GM12892 (cell line): ENCODE measurements at regions not wholly inside any gene's neighbourhood (a gene's known extent, or its start where the extent isn't known, plus 50 kb on each side); places are given as distances from the start of the nearest gene placed in this dataset.

Experiments used
- POLR2A ChIP-seq: IDR thresholded peaks from 2 replicates; pipeline ENCODE4 v1.6.1; 2011; ENCODE audit warnings: low read depth, low read length, control low read depth
- POLR2AphosphoS5 ChIP-seq: IDR thresholded peaks from 2 replicates; pipeline ENCODE4 v1.6.1; 2011; ENCODE audit warnings: low read depth, low read length, control low read depth
- TAF1 ChIP-seq: IDR thresholded peaks from 2 replicates; pipeline ENCODE4 v1.6.1; 2011; ENCODE audit warnings: low read depth, mild to moderate bottlenecking, control low read depth, low read length, borderline replicate concordance

- TF ChIP-seq TAF1 (no peak), POLR2A (no peak), POLR2AphosphoS5 (no peak)
Observed at GRCh38 chr11:26891501-26891900, 102.4 kb upstream of the FIBIN start.
